ENCODE measurements at regions not wholly inside any gene's neighbourhood (a gene's known extent, or its start where the extent isn't known, plus 50 kb on each side); places are given as distances from the start of the nearest gene placed in this dataset.

DNA sequence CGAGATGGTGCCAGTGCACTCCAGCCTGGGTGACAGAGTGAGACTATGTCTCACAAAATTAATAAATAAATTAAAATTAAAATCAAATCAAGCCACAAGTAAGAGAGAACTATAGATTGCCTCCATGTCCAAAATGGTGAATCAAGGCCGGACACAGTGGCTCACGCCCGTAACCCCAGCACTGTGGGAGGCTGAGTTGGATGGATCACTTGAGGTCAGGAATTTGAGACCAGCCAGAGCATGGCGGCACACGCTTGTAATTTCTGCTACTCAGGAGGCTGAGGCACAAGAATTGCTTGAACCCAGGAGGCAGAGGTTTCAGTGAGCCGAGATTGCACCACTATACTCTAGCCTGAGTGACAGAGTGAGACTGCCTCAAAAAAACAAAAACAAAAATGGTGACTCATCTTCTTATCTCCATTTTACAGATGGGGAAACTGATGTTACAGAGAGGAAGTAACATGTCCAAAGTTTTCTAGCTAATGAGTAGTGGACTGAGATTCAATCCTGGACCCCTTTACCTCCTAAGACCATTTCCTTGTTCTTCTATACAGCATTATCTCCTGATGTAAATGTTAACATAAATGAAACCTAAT is 99.0 kb upstream of the HNRNPU start:
- TF ChIP-seq, protein P1, sequence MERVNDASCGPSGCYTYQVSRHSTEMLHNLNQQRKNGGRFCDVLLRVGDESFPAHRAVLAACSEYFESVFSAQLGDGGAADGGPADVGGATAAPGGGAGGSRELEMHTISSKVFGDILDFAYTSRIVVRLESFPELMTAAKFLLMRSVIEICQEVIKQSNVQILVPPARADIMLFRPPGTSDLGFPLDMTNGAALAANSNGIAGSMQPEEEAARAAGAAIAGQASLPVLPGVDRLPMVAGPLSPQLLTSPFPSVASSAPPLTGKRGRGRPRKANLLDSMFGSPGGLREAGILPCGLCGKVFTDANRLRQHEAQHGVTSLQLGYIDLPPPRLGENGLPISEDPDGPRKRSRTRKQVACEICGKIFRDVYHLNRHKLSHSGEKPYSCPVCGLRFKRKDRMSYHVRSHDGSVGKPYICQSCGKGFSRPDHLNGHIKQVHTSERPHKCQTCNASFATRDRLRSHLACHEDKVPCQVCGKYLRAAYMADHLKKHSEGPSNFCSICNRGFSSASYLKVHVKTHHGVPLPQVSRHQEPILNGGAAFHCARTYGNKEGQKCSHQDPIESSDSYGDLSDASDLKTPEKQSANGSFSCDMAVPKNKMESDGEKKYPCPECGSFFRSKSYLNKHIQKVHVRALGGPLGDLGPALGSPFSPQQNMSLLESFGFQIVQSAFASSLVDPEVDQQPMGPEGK (CRISPR knock-in tag; IDR thresholded peaks at IDR 0.05; ENCODE audit: borderline replicate concordance) = no peak
- TF ChIP-seq ZNF8 (CRISPR knock-in tag; IDR thresholded peaks at IDR 0.05) (no peak), ARNTL (CRISPR knock-in tag; IDR thresholded peaks at IDR 0.05; ENCODE audit: borderline replicate concordance, low read depth) (no peak), CSDC2 (CRISPR knock-in tag; IDR thresholded peaks at IDR 0.05) (no peak), CREB5 (CRISPR knock-in tag; IDR thresholded peaks at IDR 0.05; ENCODE audit: low read depth) (no peak), ZFP3 (CRISPR knock-in tag; IDR thresholded peaks at IDR 0.05) (no peak), BACH2 (CRISPR knock-in tag; IDR thresholded peaks at IDR 0.05; ENCODE audit: borderline replicate concordance) (no peak), ZFP30 (CRISPR knock-in tag; IDR thresholded peaks at IDR 0.05) (no peak), ISL1 (CRISPR knock-in tag; IDR thresholded peaks at IDR 0.05) (no peak), PPARA (CRISPR knock-in tag; IDR thresholded peaks at IDR 0.05; ENCODE audit: borderline replicate concordance) (no peak), POU6F1 (CRISPR knock-in tag; IDR thresholded peaks at IDR 0.05; ENCODE audit: borderline replicate concordance, low read depth) (no peak)

Measured in SK-N-SH treated with all-trans-retinoic acid at 6 μM for 48 hours (cell line).